ENCODE measurements at regions not wholly inside any gene's neighbourhood (a gene's known extent, or its start where the extent isn't known, plus 50 kb on each side); places are given as distances from the start of the nearest gene placed in this dataset.
"Not testable (repeated sequence)": the region's sequence is repeated elsewhere in the genome, so short reads cannot be mapped to it uniquely, and the experiment has no call there.

GRCh38 chr1:121042882-121043281 is 141.3 kb downstream of the FAM72B start:
- not testable (repeated sequence) for DNase-seq (ENCODE audit: insufficient read length, low spot score); FAIRE-seq

- DNase-seq (ENCODE audit: insufficient read length, low spot score); FAIRE-seq: not testable (repeated sequence)
Observed at GRCh38 chr1:121048293-121048752, 135.8 kb downstream of the FAM72B start.

DNA sequence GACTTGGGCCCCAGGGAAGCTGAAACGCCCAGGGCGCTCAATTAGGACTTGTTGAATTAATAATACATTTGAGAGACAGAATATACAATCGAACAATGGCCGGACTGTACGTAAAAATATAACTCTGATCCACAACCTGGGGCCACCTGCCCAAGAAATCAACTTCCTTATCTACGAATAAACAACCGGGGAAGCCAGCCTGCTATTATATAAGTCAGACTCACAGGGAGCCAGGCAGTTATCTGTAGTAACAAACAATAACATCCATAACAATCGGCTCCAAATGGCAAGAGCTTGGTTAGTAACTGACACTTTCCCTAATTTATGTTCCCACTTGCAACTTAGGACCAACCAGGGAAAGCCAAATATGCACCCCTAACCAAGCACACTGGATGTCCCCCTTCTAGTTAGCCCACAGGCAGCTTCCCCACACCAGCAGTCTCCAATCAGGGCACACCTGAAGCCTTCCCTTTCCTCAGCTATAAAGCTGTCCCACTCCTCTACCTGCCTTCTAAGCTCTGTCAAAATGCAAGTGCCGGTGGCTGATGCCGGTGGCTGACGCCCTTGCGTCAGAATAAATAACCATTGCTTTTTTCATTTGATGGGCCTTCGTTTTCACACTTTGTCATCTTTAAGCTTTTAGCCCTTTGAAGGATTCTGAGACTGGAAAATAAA is 135.2 kb downstream of the FAM72B start:
- not testable (repeated sequence) for FAIRE-seq

DNA sequence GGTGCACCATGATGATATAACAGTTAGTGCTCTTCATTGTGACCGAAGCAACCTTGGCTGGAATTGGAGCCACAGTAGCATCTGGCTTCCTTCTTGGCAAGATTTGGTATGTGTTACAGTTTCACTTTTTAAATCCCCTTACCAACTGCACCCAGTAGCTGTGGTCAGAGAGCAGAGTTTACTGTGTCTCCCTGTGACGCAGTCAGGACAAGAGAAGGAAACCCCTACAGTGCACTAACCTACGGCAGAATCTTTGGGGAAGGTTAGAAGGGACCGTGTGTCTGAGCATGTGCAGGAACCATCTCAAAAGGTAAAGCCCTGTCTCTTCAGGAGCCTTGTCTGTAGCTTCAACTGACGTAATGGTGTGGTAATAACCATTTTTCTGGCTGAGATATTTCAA is 134.0 kb downstream of the FAM72B start:
- not testable (repeated sequence) for FAIRE-seq

More for the DNA sequence above, 135.2 kb downstream of the FAM72B start:
- not testable (repeated sequence) for DNase-seq (ENCODE audit: insufficient read length, low spot score)

DNA sequence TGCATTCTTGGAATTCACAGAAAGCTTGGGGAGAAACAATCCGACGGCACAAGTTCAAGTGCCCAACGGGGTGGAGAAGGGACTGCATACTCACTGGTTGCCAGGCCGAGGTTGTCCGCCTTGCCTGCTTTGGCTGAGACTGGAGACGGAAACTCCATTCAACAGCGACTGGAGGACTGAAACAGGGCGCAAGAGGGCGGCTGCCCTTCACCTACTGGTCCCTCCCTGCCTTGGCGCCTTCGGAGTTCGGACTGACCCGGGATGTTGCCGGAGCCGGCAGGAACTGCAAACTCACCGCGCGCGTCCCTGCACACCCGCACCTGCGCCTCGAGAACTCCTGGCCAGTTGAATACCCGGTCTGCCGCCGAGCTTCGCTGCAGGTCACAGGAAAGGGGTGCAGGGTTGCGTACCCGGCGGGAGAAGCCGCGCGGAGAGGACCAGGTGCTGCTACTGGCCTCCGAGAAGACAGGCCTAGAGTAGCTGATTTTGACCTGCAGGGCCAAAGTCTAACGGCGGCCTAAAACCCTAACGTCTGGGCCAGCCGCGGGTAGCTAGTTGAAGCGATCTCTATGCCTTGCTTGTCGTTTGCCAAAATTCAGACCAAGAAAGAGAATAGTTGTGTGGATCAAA is 132.9 kb downstream of the FAM72B start:
- not testable (repeated sequence) for FAIRE-seq

More for the DNA sequence above, 134.0 kb downstream of the FAM72B start:
- not testable (repeated sequence) for DNase-seq (ENCODE audit: insufficient read length, low spot score)

DNA sequence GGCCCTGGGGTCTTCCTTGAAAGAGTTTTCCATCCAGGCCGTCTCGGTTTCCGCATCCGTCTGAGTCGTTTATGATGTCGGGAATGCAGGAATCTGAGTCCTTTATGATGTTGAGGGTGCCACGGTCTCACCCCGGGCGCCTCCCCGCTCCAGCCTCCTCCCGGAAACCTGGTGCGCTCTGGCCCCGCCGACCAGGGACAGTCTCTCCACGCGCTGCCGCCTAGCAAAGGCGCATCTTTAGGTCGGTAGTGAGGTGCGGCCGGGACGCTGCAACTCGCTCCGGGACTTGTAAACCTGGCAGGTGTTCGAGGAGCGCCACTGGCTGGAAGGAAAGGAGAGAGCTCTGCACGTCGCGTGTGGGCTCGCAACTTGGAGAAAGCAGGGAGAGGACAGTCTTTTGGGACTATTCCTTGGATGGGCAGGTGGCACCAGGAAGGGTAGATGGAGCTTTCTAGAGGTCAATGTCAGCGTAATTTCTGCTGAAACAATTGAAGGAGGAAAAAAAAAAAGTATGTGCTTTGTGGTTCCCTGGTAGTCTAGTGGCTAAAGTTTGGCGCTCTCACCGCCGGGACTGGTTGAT is 132.0 kb downstream of the FAM72B start:
- not testable (repeated sequence) for DNase-seq (ENCODE audit: insufficient read length, low spot score); FAIRE-seq

More for the DNA sequence above, 132.9 kb downstream of the FAM72B start:
- DNase-seq (ENCODE audit: insufficient read length, low spot score) = not testable (repeated sequence)

- FAIRE-seq; DNase-seq (ENCODE audit: insufficient read length, low spot score): not testable (repeated sequence)
Observed at GRCh38 chr1:121054928-121055327, 129.2 kb downstream of the FAM72B start.

DNA sequence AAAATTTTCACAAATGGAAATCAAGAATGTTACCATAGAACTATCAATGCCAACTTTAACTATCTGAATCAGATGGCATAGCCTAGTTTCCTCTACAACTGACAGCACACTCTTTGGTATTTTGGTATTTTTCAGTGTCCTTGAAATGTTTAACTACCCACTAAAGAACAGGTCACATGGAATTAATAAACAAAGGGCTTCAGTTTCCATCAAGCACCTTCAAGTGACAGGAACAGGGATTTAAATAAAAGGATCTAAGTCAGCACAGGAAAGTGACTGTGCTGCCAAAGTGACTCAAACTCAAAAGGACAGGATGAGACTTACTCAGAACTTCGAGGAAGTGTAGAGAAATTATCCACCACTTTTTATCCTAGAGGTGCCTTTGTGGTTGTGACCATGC is 117.2 kb downstream of the FAM72B start:
- not testable (repeated sequence) for DNase-seq (ENCODE audit: insufficient read length, low spot score); FAIRE-seq

DNA sequence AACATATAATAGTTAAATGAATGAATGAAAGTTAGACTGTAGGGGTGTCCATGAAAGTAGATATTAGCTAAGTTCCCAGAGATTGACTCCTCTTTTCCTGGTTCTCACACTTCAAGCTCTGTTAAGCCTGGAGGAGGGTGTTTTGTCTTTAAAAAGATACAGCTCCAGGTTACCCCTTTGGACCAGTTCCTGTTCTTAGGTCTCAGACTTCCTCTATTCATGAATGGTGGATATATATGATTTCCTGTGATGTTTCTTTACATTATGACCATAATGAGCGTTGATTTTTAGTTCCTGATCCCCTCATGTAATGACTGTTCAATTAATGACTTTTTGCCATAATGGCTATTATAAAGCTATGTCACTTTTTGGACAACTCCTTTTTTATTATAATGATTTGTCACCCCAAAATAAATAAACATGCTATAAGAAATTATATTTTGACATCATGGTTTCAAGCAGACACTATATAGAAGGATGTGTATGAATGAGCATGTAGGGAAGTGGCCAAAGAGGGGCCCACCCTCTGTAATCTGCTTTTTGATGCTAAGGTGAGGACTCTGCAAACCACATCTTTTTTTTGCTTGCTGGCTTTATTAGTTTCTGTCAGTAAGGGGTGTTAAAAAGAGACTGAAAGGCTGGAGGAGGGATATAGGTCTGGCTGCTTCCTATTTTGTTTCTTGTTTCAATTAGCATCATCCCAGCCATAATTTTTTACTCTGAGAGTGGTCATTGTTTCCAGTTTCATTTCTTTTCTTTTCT is 115.2 kb downstream of the FAM72B start:
- DNase-seq (ENCODE audit: insufficient read length, low spot score); FAIRE-seq: not testable (repeated sequence)

GRCh38 chr1:121073852-121074251 is 110.3 kb downstream of the FAM72B start:
- DNase-seq (ENCODE audit: insufficient read length, low spot score); FAIRE-seq: not testable (repeated sequence)

DNA sequence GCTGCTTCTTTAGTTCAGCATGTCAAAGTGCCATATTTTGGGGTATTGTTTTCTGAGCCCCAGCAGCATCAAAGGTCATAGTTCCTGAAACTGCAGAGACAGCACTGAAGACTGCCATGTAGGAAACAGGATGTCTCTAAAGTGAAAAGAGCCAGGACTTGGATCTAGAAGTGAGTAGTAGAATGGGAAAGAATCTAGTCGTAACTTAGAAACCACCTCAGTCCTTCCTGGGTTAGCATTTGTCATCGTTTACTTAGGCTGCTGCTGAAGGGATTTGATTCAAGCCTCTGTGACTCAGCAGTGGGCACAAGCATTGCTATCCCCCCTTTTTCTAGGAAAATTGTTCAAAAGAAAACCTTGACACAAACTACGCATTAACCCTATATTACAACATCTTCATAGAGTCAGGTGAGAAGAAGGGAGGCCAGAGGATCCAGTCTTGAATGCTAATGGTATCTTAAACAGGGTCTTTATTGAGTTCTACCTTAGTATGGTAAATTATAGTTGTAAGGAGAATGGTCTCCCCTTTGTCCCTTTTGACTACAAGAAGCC is 108.8 kb downstream of the FAM72B start:
- not testable (repeated sequence) for FAIRE-seq; DNase-seq (ENCODE audit: insufficient read length, low spot score)

GRCh38 chr1:121076674-121077073 is 107.5 kb downstream of the FAM72B start:
- not testable (repeated sequence) for DNase-seq (ENCODE audit: insufficient read length, low spot score)

DNA sequence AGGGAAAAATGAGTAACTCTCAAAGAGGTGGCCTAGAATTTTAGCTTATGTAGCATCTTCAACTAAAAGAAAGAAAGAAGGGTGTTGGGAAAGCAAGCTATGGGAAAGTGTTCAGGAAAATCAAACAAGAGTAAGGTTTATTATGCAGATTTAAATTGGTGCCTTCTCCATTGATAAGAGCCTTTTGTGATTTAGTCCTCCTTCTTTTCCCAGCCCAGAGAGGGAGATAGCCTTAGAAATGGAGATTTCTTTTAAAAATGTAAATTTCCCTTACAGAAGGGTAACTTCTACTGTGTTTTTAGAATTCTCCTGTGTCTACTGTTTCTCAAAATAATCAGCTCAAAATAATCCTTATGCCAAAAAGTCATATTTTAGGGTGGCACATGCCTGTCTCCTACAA is 104.5 kb downstream of the FAM72B start:
- not testable (repeated sequence) for FAIRE-seq; DNase-seq (ENCODE audit: insufficient read length, low spot score)

More at GRCh38 chr1:121076674-121077073, 107.5 kb downstream of the FAM72B start:
- not testable (repeated sequence) for FAIRE-seq

- not testable (repeated sequence) for DNase-seq (ENCODE audit: insufficient read length, low spot score); FAIRE-seq
Observed at GRCh38 chr1:121080197-121080903, 103.8 kb downstream of the FAM72B start.

- FAIRE-seq; DNase-seq (ENCODE audit: insufficient read length, low spot score): not testable (repeated sequence)
Observed at GRCh38 chr1:121080904-121081264, 103.3 kb downstream of the FAM72B start.

DNA sequence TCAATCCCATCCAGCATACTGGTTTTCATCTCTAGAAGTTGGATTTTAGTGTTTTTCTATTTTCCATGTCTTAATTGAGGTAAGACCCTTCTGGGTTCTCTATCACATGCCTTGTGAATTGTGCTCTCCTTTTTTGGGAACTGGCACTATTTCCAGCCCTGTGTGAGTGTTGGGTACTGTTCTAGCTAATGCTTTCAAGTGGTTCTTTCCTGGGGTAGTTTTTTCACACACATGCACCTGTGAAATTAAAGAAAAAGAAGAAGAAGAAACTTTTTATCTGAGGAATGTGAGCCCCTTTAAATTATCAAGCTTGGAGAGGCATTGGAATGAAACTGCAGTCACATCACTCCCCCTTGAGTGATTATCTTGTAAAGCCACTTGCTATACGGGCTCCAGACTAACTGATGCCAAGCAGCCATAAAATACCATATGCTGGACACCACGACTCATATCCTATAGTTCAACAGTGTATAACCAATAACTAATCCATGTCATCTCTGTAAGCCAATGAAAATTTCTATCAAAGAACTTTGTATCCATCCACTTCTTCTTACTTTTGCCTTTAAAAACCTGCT is 102.4 kb downstream of the FAM72B start:
- not testable (repeated sequence) for FAIRE-seq; DNase-seq (ENCODE audit: insufficient read length, low spot score)

DNA sequence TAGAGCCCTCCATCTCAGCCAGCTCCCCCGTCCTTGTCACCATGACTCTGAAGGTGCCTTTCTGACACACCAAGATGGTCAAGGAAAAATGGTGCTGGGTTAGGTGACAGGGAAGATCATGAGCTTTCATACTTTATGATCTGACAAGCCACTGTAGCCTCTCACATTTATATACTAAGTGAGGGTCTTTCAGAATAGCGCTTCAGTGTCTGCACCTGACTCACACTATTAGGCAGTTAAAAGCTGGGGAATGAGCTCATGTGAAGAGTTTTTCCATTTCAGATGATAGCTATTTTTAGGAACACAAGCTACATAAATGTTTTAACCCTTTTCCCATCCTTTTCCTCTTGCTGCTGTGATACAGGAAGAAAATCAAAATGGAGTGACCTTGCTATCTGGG is 101.1 kb downstream of the FAM72B start:
- FAIRE-seq; DNase-seq (ENCODE audit: insufficient read length, low spot score): not testable (repeated sequence)

DNA sequence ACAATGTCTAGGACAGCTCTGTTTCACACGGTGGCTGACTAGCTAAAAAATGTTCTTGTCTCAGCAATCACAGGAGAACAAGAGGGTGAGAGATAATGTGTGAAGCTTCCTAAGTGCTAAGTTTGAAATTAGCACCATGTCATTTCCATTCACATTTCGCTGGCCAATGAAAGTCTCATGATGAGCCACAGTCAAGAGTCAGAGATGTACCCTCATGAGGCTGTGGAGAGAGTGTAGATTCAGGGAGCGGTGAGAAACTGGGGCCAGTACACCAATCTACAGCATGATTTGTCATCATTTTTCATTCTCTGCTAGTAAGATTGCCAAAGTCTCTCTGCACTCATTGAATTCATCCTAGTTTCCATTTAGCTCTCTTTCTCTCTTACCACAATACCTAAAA is 97.9 kb downstream of the FAM72B start:
- FAIRE-seq; DNase-seq (ENCODE audit: insufficient read length, low spot score): not testable (repeated sequence)

DNA sequence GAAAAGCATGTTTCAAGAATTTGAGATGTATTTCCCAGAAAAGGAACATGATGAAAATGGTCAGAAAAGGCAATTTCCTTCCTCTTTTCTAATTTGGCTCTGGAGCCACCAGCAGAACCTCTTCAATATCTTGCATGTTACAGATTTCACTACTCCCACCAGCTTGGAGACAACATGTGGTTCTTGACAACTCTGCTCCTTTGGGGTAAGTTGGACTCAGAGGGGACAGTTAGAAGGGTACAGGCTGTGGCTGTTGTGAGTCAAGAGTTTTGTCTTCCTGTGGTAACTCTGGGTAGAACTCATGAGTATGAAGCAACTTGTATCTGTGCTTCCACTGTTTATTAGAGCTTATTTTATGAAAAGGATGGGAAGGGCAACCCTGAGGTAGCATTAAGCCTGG is 96.9 kb downstream of the FAM72B start:
- FAIRE-seq; DNase-seq (ENCODE audit: insufficient read length, low spot score): not testable (repeated sequence)

Data from D721Med (cell line).